Neural cell (in vitro differentiated cells): ENCODE measurements at regions not wholly inside any gene's neighbourhood (a gene's known extent, or its start where the extent isn't known, plus 50 kb on each side); places are given as distances from the start of the nearest gene placed in this dataset.

Source experiments
- H2AFZ ChIP-seq: fragments of 200-600, 300-800 bp; sonication (generic), shearing (Covaris generic); 2 replicates; pipeline ENCODE4 v1.6.0; 2014; ENCODE audit warnings: low read depth, mild to moderate bottlenecking, antibody characterized with exemption, low read length, moderate library complexity
- H3F3A ChIP-seq: fragments of 200-600 bp; shearing (Covaris generic); 2 replicates; pipeline ENCODE4 v1.6.1; 2016; ENCODE audit warnings: mild to moderate bottlenecking, moderate library complexity, mixed read lengths, antibody characterized with exemption, low read length; ENCODE audit not compliant: insufficient read depth, poor library complexity, severe bottlenecking
- H3K27ac ChIP-seq: fragments of 200-600, 300-800 bp; sonication (generic), shearing (Covaris generic); 2 replicates; pipeline ENCODE4 v1.5.1; 2014; ENCODE audit warnings: mild to moderate bottlenecking, low read length, moderate library complexity
- H3K27me3 ChIP-seq: fragments of 300-800, 200-600 bp; sonication (generic), shearing (Covaris generic); 2 replicates; pipeline ENCODE4 v1.6.0; 2014; ENCODE audit warnings: mild to moderate bottlenecking, low read depth, low read length, moderate library complexity; ENCODE audit not compliant: insufficient read depth
- H3K36me3 ChIP-seq: fragments of 300-800, 200-600 bp; sonication (generic), shearing (Covaris generic); 2 replicates; pipeline ENCODE4 v1.5.1; 2014; ENCODE audit warnings: mild to moderate bottlenecking, antibody characterized with exemption, low read length, moderate library complexity; ENCODE audit not compliant: insufficient read depth
- H3K4me2 ChIP-seq: fragments of 300-800, 200-600 bp; sonication (generic), shearing (Covaris generic); 2 replicates; pipeline ENCODE4 v1.6.0; 2014; ENCODE audit warnings: mild to moderate bottlenecking, low read length
- H3K4me3 ChIP-seq: fragments of 300-800, 200-600 bp; sonication (generic), shearing (Covaris generic); 2 replicates; pipeline ENCODE4 v1.5.1; 2014; ENCODE audit warnings: mild to moderate bottlenecking, low read length, moderate library complexity
- H3K79me2 ChIP-seq: fragments of 200-600 bp; shearing (Covaris generic); replicated peaks from 2 replicates; pipeline ENCODE4 v1.6.0; 2014; ENCODE audit warnings: mild to moderate bottlenecking, low read length, moderate library complexity; ENCODE audit not compliant: insufficient read depth
- H3K9ac ChIP-seq: fragments of 300-800, 200-600 bp; sonication (generic), shearing (Covaris generic); 2 replicates; pipeline ENCODE4 v1.6.1; 2016; ENCODE audit warnings: mild to moderate bottlenecking, low read length, mixed read lengths
- H3K9me2 ChIP-seq: fragments of 200-600 bp; shearing (Covaris generic); 2 replicates; pipeline ENCODE4 v1.6.1; 2016; ENCODE audit warnings: mild to moderate bottlenecking, low read length, mixed read lengths; ENCODE audit not compliant: insufficient read depth
- H3K9me3 ChIP-seq: fragments of 200-600, 300-800 bp; sonication (generic), shearing (Covaris generic); 2 replicates; pipeline ENCODE4 v1.6.1; 2016; ENCODE audit warnings: mild to moderate bottlenecking, mixed run types, low read length, moderate library complexity, mixed read lengths
- H4K20me1 ChIP-seq: fragments of 200-600 bp; shearing (Covaris generic); 2 replicates; pipeline ENCODE4 v1.6.1; 2016; ENCODE audit warnings: mild to moderate bottlenecking, mixed run types; ENCODE audit not compliant: insufficient read depth
- EP300 ChIP-seq: fragments of 450-650 bp; conservative IDR thresholded peaks from 2 replicates; pipeline ENCODE4 v1.6.1; 2014; ENCODE audit warnings: antibody characterized with exemption, mild to moderate bottlenecking, moderate library complexity; ENCODE audit not compliant: poor library complexity, severe bottlenecking
- EZH2 ChIP-seq: fragments of 200-600, 300-800 bp; shearing (Covaris generic), sonication (generic); IDR thresholded peaks from 2 replicates; pipeline ENCODE4 v1.6.1; 2014; ENCODE audit warnings: antibody characterized with exemption, low read length, borderline replicate concordance, mild to moderate bottlenecking; ENCODE audit not compliant: insufficient read depth, poor library complexity, severe bottlenecking
- MXI1 ChIP-seq: fragments of 450-650 bp; conservative IDR thresholded peaks from 2 replicates; pipeline ENCODE4 v1.6.1; 2014; ENCODE audit warnings: antibody characterized with exemption, mild to moderate bottlenecking; ENCODE audit not compliant: poor library complexity, severe bottlenecking
- POLR2AphosphoS5 ChIP-seq: IDR thresholded peaks from 2 replicates; pipeline ENCODE4 v1.6.1; 2012
- RAD21 ChIP-seq: fragments of 450-650 bp; conservative IDR thresholded peaks from 2 replicates; pipeline ENCODE4 v1.6.1; 2014; ENCODE audit warnings: antibody characterized with exemption, mild to moderate bottlenecking, moderate library complexity
- SMC3 ChIP-seq: fragments of 450-650 bp; conservative IDR thresholded peaks from 2 replicates; pipeline ENCODE4 v1.6.1; 2014; ENCODE audit warnings: antibody characterized with exemption, mild to moderate bottlenecking, moderate library complexity; ENCODE audit not compliant: poor library complexity
- TAF1 ChIP-seq: IDR thresholded peaks from 2 replicates; pipeline ENCODE4 v1.6.1; 2012; ENCODE audit warnings: low read depth
- TF ChIP-seq, protein P1 (sequence below): IDR thresholded peaks from 2 replicates; pipeline ENCODE4 v1.6.1; 2012; ENCODE audit warnings: borderline replicate concordance
- TF ChIP-seq, protein P2 (sequence below): fragments of 450-650 bp; IDR thresholded peaks from 2 replicates; pipeline ENCODE4 v1.5.1; 2014; ENCODE audit warnings: antibody characterized with exemption, mild to moderate bottlenecking, moderate library complexity; ENCODE audit not compliant: poor library complexity, severe bottlenecking

DNA sequence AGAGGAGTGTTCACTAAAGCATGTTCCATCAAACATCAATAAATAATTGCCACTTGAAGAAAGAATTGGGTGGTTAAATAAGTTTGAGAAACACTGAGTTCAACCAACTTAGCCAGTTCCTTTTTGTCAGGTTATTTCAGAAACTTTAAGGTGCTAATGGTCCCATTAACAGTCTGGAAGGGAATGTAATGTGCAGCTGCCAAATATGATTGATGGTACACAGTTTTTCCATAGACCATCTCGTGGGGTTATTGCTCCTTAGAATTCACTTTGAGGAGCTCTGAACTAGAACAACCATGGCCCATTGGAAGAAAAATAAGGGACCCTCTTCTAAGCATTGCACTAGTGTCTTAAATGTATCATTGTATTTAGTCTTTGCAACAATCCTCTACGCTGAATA lies 185.8 kb upstream of the NR2F2 start (continued):
- TF ChIP-seq EP300: no peak
- TF ChIP-seq EZH2: no peak

DNA sequence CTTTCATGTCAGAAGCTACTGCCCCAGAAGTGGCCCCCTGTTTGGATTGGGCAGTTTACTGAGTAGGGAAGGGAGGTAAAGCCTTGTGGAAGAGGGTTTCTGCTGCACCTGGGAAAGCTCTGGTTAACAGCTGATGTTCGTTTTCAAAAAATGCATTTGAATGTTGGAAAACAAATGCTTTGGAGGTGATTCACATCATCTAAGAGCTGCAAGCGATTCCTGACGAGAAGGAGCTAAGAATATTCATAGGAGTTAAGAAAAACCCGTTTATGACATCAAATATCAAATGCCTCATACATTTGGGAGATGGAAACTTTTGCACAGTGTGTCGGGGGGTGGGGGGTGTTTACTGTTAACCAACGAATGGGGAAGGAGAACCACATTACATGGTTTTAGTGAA lies 183.8 kb upstream of the NR2F2 start:
- H3K36me3 ChIP-seq: no peaks in the 10 kb centered on the region
- no peaks in the 10 kb centered on the region for H3K9me3 ChIP-seq
- TF ChIP-seq POLR2AphosphoS5 (no peak), EP300 (no peak), RAD21 (no peak)
- TF ChIP-seq, protein P1, sequence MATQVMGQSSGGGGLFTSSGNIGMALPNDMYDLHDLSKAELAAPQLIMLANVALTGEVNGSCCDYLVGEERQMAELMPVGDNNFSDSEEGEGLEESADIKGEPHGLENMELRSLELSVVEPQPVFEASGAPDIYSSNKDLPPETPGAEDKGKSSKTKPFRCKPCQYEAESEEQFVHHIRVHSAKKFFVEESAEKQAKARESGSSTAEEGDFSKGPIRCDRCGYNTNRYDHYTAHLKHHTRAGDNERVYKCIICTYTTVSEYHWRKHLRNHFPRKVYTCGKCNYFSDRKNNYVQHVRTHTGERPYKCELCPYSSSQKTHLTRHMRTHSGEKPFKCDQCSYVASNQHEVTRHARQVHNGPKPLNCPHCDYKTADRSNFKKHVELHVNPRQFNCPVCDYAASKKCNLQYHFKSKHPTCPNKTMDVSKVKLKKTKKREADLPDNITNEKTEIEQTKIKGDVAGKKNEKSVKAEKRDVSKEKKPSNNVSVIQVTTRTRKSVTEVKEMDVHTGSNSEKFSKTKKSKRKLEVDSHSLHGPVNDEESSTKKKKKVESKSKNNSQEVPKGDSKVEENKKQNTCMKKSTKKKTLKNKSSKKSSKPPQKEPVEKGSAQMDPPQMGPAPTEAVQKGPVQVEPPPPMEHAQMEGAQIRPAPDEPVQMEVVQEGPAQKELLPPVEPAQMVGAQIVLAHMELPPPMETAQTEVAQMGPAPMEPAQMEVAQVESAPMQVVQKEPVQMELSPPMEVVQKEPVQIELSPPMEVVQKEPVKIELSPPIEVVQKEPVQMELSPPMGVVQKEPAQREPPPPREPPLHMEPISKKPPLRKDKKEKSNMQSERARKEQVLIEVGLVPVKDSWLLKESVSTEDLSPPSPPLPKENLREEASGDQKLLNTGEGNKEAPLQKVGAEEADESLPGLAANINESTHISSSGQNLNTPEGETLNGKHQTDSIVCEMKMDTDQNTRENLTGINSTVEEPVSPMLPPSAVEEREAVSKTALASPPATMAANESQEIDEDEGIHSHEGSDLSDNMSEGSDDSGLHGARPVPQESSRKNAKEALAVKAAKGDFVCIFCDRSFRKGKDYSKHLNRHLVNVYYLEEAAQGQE: no peak
- no peaks in the 10 kb centered on the region for H3K79me2 ChIP-seq
- H3K4me2 ChIP-seq: no peak overlapping the region
- H3F3A ChIP-seq: no peaks in the 10 kb centered on the region
- H2AFZ ChIP-seq: no peak overlapping the region
- no peaks in the 10 kb centered on the region for H3K27me3 ChIP-seq
- no peaks in the 10 kb centered on the region for H4K20me1 ChIP-seq
- H3K9me2 ChIP-seq: no peaks in the 10 kb centered on the region
- no peak overlapping the region for H3K27ac ChIP-seq
- no peak overlapping the region for H3K9ac ChIP-seq
- no peak overlapping the region for H3K4me3 ChIP-seq

DNA sequence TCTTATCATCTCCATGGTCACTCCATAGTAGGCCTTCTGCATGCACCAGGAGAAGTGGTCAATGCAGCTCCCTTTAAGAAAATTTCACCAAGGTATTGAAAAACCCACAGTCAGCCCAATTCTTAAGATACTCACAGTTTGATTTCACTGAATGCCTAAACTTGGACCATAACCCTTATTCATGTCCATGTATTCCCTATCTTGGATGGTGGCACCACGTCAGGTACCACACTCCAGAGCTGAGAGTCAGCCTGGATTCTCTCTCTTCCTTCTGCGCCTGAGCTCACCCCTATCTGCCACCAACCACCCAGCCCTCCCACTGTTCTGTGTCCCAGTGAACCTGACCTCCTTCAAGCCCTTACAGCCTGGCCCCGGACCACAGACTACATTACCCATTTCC lies 183.2 kb upstream of the NR2F2 start:
- H3K9ac ChIP-seq: no peak overlapping the region
- H3K9me2 ChIP-seq: no peaks in the 10 kb centered on the region
- no peak overlapping the region for H3K4me3 ChIP-seq
- no peaks in the 10 kb centered on the region for H3K79me2 ChIP-seq
- H3K27me3 ChIP-seq: no peaks in the 10 kb centered on the region
- no peaks in the 10 kb centered on the region for H3K9me3 ChIP-seq
- TF ChIP-seq, protein P1: no peak
- TF ChIP-seq SMC3 (no peak), EP300 (no peak), EZH2 (no peak), MXI1 (no peak), POLR2AphosphoS5 (no peak), TAF1 (no peak), RAD21 (no peak)
- TF ChIP-seq, protein P2, sequence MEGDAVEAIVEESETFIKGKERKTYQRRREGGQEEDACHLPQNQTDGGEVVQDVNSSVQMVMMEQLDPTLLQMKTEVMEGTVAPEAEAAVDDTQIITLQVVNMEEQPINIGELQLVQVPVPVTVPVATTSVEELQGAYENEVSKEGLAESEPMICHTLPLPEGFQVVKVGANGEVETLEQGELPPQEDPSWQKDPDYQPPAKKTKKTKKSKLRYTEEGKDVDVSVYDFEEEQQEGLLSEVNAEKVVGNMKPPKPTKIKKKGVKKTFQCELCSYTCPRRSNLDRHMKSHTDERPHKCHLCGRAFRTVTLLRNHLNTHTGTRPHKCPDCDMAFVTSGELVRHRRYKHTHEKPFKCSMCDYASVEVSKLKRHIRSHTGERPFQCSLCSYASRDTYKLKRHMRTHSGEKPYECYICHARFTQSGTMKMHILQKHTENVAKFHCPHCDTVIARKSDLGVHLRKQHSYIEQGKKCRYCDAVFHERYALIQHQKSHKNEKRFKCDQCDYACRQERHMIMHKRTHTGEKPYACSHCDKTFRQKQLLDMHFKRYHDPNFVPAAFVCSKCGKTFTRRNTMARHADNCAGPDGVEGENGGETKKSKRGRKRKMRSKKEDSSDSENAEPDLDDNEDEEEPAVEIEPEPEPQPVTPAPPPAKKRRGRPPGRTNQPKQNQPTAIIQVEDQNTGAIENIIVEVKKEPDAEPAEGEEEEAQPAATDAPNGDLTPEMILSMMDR: no peak
- H3K36me3 ChIP-seq: no peaks in the 10 kb centered on the region
- H3F3A ChIP-seq: no peaks in the 10 kb centered on the region
- H2AFZ ChIP-seq: no peak overlapping the region
- H3K27ac ChIP-seq: no peak overlapping the region
- H4K20me1 ChIP-seq: no peaks in the 10 kb centered on the region
- H3K4me2 ChIP-seq: no peak overlapping the region
